Left renal cortex interstitium (tissue), 4 donors: ENCODE measurements at regions not wholly inside any gene's neighbourhood (a gene's known extent, or its start where the extent isn't known, plus 50 kb on each side); places are given as distances from the start of the nearest gene placed in this dataset.
"Not testable (repeated sequence)": the region's sequence is repeated elsewhere in the genome, so short reads cannot be mapped to it uniquely, and the experiment has no call there.

ENCODE experiments used
- DNase-seq, 4 donors: peaks; one replicate each; pipeline ENCODE4 v3.0.0-alpha.2; 2013; ENCODE audit warnings: low read depth in 4 of 4, low spot score in 2 of 4, missing footprints in 1 of 4

DNA sequence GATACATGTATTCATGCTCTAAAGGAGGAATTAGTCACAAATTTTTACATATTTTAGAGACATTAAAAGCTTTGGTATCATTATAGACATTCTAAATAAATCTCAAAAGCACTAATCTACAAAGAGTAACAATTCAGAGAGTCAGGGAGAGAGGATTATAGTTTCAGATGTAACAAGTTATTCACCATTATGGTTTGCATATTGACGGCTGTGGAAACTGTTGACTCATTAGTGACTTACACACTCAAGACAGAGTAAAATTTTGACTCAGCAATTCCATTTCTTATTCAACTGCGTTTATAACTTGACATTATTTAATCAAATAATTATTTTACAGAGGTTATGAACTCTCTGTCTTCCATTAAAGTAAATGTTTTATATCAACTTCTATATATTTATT is 95.4 kb upstream of the SEMA3C start:
- no peak for DNase-seq

DNA sequence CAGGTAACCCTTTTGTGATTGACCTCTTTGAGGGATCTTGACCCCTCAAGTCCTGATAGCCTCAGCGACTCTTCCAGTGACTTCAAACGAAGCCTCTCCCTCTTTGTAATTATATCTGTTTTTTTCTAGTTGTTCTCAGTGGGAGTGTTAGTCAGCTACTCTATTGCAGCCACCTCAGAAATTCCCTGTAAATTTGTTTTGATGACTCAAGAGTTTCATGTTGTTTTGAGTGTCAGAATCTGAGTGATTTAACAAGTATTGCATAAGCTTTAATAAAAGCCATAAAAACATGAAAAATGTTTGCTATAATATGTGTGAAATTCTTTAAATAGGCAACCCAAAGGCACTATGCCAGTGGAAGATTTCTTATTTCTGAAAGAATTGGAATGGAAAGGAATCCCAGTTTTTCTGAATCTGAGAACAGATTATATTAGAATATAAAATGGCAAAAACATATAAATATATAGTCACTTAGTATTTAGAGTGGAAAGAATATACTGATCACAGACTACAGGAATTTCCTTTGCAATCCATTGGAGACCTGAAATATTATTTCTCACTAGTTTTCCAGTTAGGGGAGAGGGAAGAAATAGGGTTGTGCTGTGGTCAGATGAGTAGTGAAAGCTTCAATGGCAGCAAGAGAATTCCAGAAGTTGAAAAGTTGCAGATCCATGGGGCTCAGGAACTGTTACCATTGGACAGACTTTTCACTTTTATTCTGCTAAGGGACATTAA is 94.4 kb upstream of the SEMA3C start:
- DNase-seq: no peak

- no peak for DNase-seq
These were observed 90.0 kb upstream of the SEMA3C start for GRCh38 chr7:81008901-81009300.

- no peak for DNase-seq
These were observed 88.2 kb upstream of the SEMA3C start for GRCh38 chr7:81007051-81007450.

- DNase-seq: no peak
These were observed 86.4 kb upstream of the SEMA3C start for GRCh38 chr7:81005254-81005653.

DNA sequence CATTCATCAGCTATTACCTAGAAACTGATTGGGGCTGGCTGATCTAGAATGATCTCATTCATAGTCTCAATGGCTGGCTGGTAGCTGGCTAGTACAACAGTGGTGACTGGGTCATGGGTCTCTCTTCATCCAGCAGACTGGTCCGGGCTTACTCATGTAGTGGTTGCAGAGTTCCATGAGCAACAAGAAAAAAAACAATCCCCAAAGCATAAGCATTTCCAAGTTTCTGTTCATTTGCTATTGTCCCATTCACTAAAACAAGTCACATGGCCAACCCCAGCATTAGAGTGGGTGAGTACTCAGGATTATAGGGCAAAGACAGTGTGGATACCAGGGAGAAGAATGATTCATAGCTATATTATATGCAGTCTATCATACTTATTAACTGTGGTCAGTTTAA is 85.2 kb upstream of the SEMA3C start:
- no peak for DNase-seq

DNA sequence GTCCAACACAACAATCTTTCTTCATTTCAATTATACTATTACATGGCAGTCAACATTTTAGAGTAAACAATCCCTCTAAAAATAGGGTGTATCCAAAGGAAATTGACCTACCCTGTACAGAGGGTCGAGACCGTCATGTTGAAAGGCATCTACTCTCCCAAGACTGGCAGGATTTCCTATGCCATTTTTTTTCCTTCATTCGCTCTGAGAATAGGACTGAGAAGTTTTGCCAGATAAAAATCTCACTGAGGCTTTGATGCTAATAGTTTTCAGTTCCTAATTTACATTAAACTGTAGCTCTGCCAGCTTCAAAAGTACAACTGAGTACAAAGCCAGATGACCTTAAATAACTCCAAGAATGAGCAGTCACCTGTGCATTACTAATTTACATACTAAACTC is 84.5 kb upstream of the SEMA3C start:
- DNase-seq: no peak

DNA sequence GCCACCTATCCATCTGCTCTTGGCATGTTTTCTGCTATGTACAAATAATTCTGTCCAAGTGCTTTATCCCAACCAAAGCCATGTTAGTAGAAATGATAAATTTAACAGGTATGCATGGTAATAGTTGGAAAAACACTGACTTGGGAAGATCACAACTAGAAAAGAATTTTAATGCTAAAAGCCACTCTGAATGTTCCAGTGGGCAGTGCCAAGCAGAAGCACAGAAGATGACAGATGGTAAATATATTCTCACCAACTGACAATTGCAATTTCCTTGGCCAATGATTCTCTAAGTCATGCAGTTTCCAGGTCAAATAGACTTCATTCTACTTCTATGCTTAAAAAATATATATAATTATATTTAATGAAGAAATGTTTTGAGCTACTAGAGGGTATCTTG is 83.6 kb upstream of the SEMA3C start:
- DNase-seq: no peak

- DNase-seq: no peak
These were observed 80.9 kb upstream of the SEMA3C start for GRCh38 chr7:80999771-81000170.

GRCh38 chr7:80999100-80999499 is 80.2 kb upstream of the SEMA3C start:
- DNase-seq: no peak

- DNase-seq: no peak
These were observed 79.0 kb upstream of the SEMA3C start for GRCh38 chr7:80997841-80998240.

GRCh38 chr7:80996236-80996635 is 77.4 kb upstream of the SEMA3C start:
- DNase-seq: not testable (repeated sequence)

GRCh38 chr7:80991654-80992053 is 72.8 kb upstream of the SEMA3C start:
- no peak for DNase-seq

DNA sequence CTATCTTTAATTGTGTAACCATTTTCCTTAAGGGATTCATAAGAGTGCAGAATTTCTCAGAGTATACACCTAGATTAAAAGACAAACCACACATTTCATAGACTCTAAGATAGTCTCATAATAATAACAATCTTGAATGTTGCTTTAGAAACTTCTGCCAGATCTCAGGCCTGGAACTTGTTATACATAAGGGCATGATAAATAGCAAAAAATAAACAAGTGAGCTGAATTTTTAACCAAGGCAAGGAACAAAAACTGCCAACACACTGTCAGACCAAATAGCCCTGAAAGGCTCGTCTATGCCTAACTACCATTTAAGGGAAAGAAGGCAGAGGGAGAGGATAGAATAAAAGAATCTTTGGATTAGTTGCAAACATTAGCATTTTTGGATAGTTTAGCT is 65.8 kb upstream of the SEMA3C start:
- DNase-seq: no peak

- no peak for DNase-seq
These were observed 62.6 kb upstream of the SEMA3C start for GRCh38 chr7:80981405-80981804.

- DNase-seq: no peak
These were observed 58.9 kb upstream of the SEMA3C start for GRCh38 chr7:80977751-80978150.

DNA sequence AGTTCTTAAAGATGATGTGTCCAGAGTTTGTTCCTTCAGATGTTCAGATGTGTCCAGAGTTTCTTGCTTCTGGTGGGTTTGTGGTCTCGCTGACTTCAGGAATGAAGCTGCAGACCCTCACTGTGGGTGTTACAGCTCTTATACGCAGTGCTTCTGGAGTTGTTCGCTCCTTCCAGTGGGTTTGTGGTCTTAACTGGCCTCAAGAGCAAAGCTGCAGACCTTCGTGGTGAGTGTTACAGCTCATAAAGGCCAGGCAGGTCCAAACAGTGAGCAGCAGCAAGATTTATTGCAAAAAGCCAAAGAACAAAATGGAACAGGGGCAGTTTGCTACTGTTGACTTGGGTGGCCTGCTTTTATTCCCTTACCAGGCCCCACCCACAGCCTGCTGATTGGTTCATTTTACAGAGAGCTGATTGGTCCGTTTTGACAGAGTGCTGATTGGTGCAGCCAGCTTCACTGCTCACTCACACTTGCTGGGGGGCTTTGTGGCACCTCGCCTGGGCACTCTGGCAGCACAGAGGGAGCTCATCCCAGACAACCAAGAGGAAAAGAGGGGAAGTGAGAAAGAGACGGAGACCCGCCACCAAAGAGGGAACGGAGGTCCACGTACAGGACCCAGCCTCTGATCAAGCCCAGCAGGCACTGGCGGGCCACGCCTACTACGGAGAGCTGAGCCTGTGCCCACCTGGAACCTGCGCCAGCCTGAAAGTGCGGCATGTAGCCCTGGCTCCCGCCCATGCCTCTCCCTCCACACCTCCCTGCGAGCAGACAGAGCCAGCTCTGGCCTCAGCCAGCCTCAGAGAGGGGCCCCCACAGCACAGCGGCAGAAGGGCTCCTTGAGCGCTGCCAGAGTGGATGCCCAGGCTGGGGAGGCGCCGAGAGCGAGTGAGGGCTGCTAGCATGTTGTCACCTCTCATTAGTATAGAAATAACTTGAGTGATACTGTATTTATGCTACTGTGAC is 55.8 kb upstream of the SEMA3C start:
- no peak for DNase-seq

DNA sequence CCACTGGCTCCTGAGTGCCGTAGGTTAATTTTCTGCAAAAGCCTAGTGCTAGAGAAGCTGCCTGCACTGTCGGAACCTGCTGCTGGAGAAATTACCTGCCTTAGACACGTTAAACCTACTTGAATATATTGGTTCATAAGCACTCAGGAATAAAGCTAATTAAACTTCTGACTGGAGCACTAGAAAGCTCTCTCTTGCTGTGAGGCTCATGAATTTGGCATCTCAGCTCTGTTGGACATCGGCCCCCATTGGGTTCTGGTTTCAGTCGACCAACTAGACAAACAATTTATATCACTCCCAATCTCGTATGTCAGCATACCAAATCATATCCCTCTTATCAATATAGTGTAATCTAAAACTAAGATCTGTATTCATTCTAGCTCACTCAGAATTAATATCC is 52.4 kb upstream of the SEMA3C start:
- no peak for DNase-seq
